H9 (cell line): ENCODE measurements at regions not wholly inside any gene's neighbourhood (a gene's known extent, or its start where the extent isn't known, plus 50 kb on each side); places are given as distances from the start of the nearest gene placed in this dataset.

Source experiments
- DNase-seq: peaks from one replicate; pipeline ENCODE4 v3.0.0-alpha.2; 2017
- H2AFZ ChIP-seq: one replicate; pipeline ENCODE4 v1.6.1; 2013; ENCODE audit warnings: mild to moderate bottlenecking, low read length, control low read depth, moderate library complexity
- H2AK5ac ChIP-seq: 2 replicates; pipeline ENCODE4 v1.6.1; 2013; ENCODE audit warnings: low read length, control low read depth, mixed read lengths; ENCODE audit not compliant: insufficient read length
- H2BK120ac ChIP-seq: one replicate; pipeline ENCODE4 v1.6.1; 2013; ENCODE audit warnings: low read depth, mild to moderate bottlenecking, low read length, control low read depth, inconsistent platforms; ENCODE audit not compliant: poor library complexity, severe bottlenecking
- H2BK12ac ChIP-seq: 2 replicates; pipeline ENCODE4 v1.6.1; 2013; ENCODE audit warnings: low read length, control low read depth, mixed read lengths, low read depth; ENCODE audit not compliant: insufficient read length
- H2BK15ac ChIP-seq: 2 replicates; pipeline ENCODE4 v1.6.1; 2013; ENCODE audit warnings: low read depth, low read length, control low read depth
- H2BK20ac ChIP-seq: one replicate; pipeline ENCODE4 v1.6.1; 2013; ENCODE audit warnings: low read depth, mild to moderate bottlenecking, low read length, control low read depth, inconsistent platforms; ENCODE audit not compliant: poor library complexity, severe bottlenecking
- H2BK5ac ChIP-seq: 2 replicates; pipeline ENCODE4 v1.6.1; 2013; ENCODE audit warnings: low read length, control low read depth, mixed read lengths; ENCODE audit not compliant: insufficient read length
- H3K14ac ChIP-seq: 2 replicates; pipeline ENCODE4 v1.6.1; 2013; ENCODE audit warnings: low read length, control low read depth; ENCODE audit not compliant: insufficient read depth
- H3K18ac ChIP-seq: 2 replicates; pipeline ENCODE4 v1.6.1; 2013; ENCODE audit warnings: low read depth, mild to moderate bottlenecking, mixed read lengths, low read length, control low read depth; ENCODE audit not compliant: insufficient read length
- H3K23ac ChIP-seq: 2 replicates; pipeline ENCODE4 v1.6.1; 2013; ENCODE audit warnings: low read length, control low read depth, mixed read lengths, low read depth; ENCODE audit not compliant: insufficient read length
- H3K23me2 ChIP-seq: 2 replicates; pipeline ENCODE4 v1.6.1; 2013; ENCODE audit warnings: low read depth, mild to moderate bottlenecking, mixed read lengths, low read length, control low read depth; ENCODE audit not compliant: insufficient read length, poor library complexity, severe bottlenecking
- H3K27ac ChIP-seq: 2 replicates; pipeline ENCODE4 v1.5.1; 2013; ENCODE audit warnings: low read length, control low read depth, mixed read lengths, low read depth; ENCODE audit not compliant: insufficient read length
- H3K27me3 ChIP-seq: 2 replicates; pipeline ENCODE4 v1.6.1; 2013; ENCODE audit warnings: low read length, control low read depth, inconsistent platforms; ENCODE audit not compliant: insufficient read depth
- H3K4ac ChIP-seq: 2 replicates; pipeline ENCODE4 v1.6.1; 2013; ENCODE audit warnings: low read depth, mild to moderate bottlenecking, control low read depth, inconsistent platforms, low read length, moderate library complexity
- H3K4me1 ChIP-seq: 2 replicates; pipeline ENCODE4 v1.6.1; 2013; ENCODE audit warnings: low read length, control low read depth, inconsistent platforms; ENCODE audit not compliant: insufficient read depth
- H3K4me2 ChIP-seq: 2 replicates; pipeline ENCODE4 v1.6.1; 2013; ENCODE audit warnings: low read length, control low read depth, mixed read lengths; ENCODE audit not compliant: insufficient read length, insufficient read depth
- H3K56ac ChIP-seq: 2 replicates; pipeline ENCODE4 v1.6.1; 2013; ENCODE audit warnings: low read depth, mild to moderate bottlenecking, mixed read lengths, low read length, control low read depth; ENCODE audit not compliant: insufficient read length
- H3K79me1 ChIP-seq: 2 replicates; pipeline ENCODE4 v1.6.1; 2013; ENCODE audit warnings: low read depth, mild to moderate bottlenecking, moderate library complexity, low read length, control low read depth, inconsistent platforms; ENCODE audit not compliant: insufficient read depth, poor library complexity, severe bottlenecking
- H3K79me2 ChIP-seq: 2 replicates; pipeline ENCODE4 v1.6.1; 2013; ENCODE audit warnings: low read length, control low read depth, inconsistent platforms; ENCODE audit not compliant: insufficient read depth
- H3K9ac ChIP-seq: 2 replicates; pipeline ENCODE4 v1.6.1; 2013; ENCODE audit warnings: low read length, control low read depth, mixed read lengths; ENCODE audit not compliant: insufficient read length; ENCODE audit errors: extremely low read depth
- H3K9me3 ChIP-seq: one replicate; pipeline ENCODE4 v1.6.1; 2013; ENCODE audit warnings: low read depth, low read length, inconsistent platforms; ENCODE audit not compliant: control insufficient read depth
- H3T11ph ChIP-seq: one replicate; pipeline ENCODE4 v1.6.1; 2013; ENCODE audit warnings: mild to moderate bottlenecking, low read length, control low read depth, inconsistent platforms
- H4K20me1 ChIP-seq: one replicate; pipeline ENCODE4 v1.6.1; 2013; ENCODE audit not compliant: control insufficient read depth, insufficient read length, insufficient read depth
- H4K5ac ChIP-seq: 2 replicates; pipeline ENCODE4 v1.6.1; 2013; ENCODE audit warnings: low read depth, mild to moderate bottlenecking, mixed read lengths, low read length, control low read depth; ENCODE audit not compliant: insufficient read length
- H4K8ac ChIP-seq: replicated peaks from 2 replicates; pipeline ENCODE4 v1.6.1; 2013; ENCODE audit warnings: low read length, control low read depth, mixed read lengths, low read depth; ENCODE audit not compliant: insufficient read length
- H4K91ac ChIP-seq: 2 replicates; pipeline ENCODE4 v1.6.1; 2013; ENCODE audit warnings: low read depth, mild to moderate bottlenecking, moderate library complexity, mixed read lengths, low read length, control low read depth; ENCODE audit not compliant: insufficient read length
- H3K27ac Mint-ChIP-seq, 3 experiments: 2 replicates in 2 of 3; 3 replicates in 1 of 3; pipeline ENCODE4 v1.8.0; 2020 to 2021; ENCODE audit warnings: mixed read lengths in 3 of 3, mild to moderate bottlenecking in 1 of 3, moderate library complexity in 1 of 3
- H3K27me3 Mint-ChIP-seq: 2 replicates; pipeline ENCODE4 v1.8.0; 2021; ENCODE audit warnings: low read depth, mild to moderate bottlenecking, moderate library complexity, mixed read lengths
- H3K36me3 Mint-ChIP-seq, 3 experiments: 2 replicates in 2 of 3; 3 replicates in 1 of 3; pipeline ENCODE4 v1.8.0; 2020 to 2021; ENCODE audit warnings: low read depth in 3 of 3, mixed read lengths in 3 of 3; ENCODE audit not compliant: insufficient read depth in 1 of 3
- H3K4me1 Mint-ChIP-seq, 2 experiments: 2 replicates each; pipeline ENCODE4 v1.8.0; 2020; ENCODE audit warnings: mixed read lengths in 2 of 2
- H3K4me3 Mint-ChIP-seq, 2 experiments: 2 replicates in 1 of 2; 3 replicates in 1 of 2; pipeline ENCODE4 v1.8.0; 2020 to 2021; ENCODE audit warnings: mild to moderate bottlenecking in 2 of 2, mixed read lengths in 2 of 2, moderate library complexity in 1 of 2
- H3K9me3 Mint-ChIP-seq, 2 experiments: 2 replicates in 1 of 2; 3 replicates in 1 of 2; pipeline ENCODE4 v1.8.0; 2020; ENCODE audit warnings: mild to moderate bottlenecking in 2 of 2, mixed read lengths in 2 of 2, moderate library complexity in 1 of 2
- CTCF ChIP-seq: fragments of 200-600 bp; sonication (generic); conservative IDR thresholded peaks from 3 replicates; pipeline ENCODE4 v1.8.0; 2021; ENCODE audit warnings: antibody characterized with exemption, mild to moderate bottlenecking
- WGBS: extraction: QIAGEN DNeasy Blood & Tissue Kit; methylation state at CpG from one replicate; pipeline ENCODE4 v1.1.7; 2013; ENCODE audit warnings: missing lambda C conversion rate, low lambda C conversion rate, mixed read lengths; ENCODE audit not compliant: insufficient read length; ENCODE audit errors: extremely low coverage; 5-methylcytosine and 5-hydroxymethylcytosine counted together

DNA sequence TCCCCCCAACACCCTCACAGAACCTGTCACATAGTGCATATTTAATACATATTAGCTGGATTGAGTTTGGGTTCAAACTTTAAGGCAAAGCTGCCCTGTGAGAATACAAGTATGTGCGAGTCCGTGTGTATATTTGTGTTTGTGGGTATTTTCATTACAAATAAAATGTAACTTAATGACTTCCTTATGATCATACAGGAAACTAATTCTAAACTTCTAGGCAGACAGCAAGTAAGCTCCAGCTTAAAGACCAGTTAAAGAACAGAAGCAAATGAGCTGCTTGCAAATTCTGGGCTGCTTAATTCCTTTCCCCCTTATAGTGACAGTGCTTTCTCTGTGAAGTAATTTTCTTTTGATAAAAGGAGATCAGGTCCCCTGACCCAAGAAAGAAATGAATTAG lies 437.6 kb downstream of the TTLL7 start:
- H2BK5ac ChIP-seq: no peak overlapping the region
- peaks cover 8 to 10% of the 10 kb centered on the region in 2 experiments; a peak in 3 of 4 replicates for H3K4me1 Mint-ChIP-seq
- no peak overlapping the region for H3T11ph ChIP-seq
- no peak overlapping the region for H3K23ac ChIP-seq
- no peaks in the 10 kb centered on the region for H3K36me3 Mint-ChIP-seq
- H2BK15ac ChIP-seq: no peak overlapping the region
- no peak overlapping the region for H3K56ac ChIP-seq
- no peaks in the 10 kb centered on the region for H3K4me1 ChIP-seq
- no peak overlapping the region for H3K18ac ChIP-seq
- no peak overlapping the region for H2BK120ac ChIP-seq
- H3K4me3 Mint-ChIP-seq: no peak overlapping the region
- H3K4me2 ChIP-seq: no peak overlapping the region
- H4K91ac ChIP-seq: no peak overlapping the region
- TF ChIP-seq CTCF: no peak
- no peaks in the 10 kb centered on the region for H3K79me1 ChIP-seq
- no peak overlapping the region for H3K27ac ChIP-seq
- H3K23me2 ChIP-seq: no peaks in the 10 kb centered on the region
- DNase-seq: no peak
- H4K20me1 ChIP-seq: no peaks in the 10 kb centered on the region
- H4K8ac ChIP-seq: no peak overlapping the region
- no peak overlapping the region for H3K27ac Mint-ChIP-seq
- H3K79me2 ChIP-seq: no peaks in the 10 kb centered on the region
- H3K27me3 Mint-ChIP-seq: no peaks in the 10 kb centered on the region
- H4K5ac ChIP-seq: no peak overlapping the region
- no peak overlapping the region for H3K4ac ChIP-seq
- no peak overlapping the region for H2AK5ac ChIP-seq
- H2BK20ac ChIP-seq: no peak overlapping the region
- 0 out of 5 replicates have a peak, but pooled peaks cover 0 to 3% of the 10 kb centered on the region in 2 experiments for H3K9me3 Mint-ChIP-seq
- no peak overlapping the region for H3K14ac ChIP-seq
- H2BK12ac ChIP-seq: no peak overlapping the region
- no CpG with 5 or more reads among the region's 2 CpGs for WGBS
- H3K9ac ChIP-seq: no peak overlapping the region
- H3K9me3 ChIP-seq: no peaks in the 10 kb centered on the region
- no peak overlapping the region for H2AFZ ChIP-seq
- no peaks in the 10 kb centered on the region for H3K27me3 ChIP-seq
